Stimulated activated CD4-positive, alpha-beta T cell treated with anti-CD3 and anti-CD28 coated beads, Interleukin-1b, Interleukin-23, amount 100 ng/mL, for 48 hours (primary cell): ENCODE measurements at regions not wholly inside any gene's neighbourhood (a gene's known extent, or its start where the extent isn't known, plus 50 kb on each side); places are given as distances from the start of the nearest gene placed in this dataset.

ENCODE experiments used
- DNase-seq: peaks from one replicate; pipeline ENCODE4 v3.0.0-alpha.2; 2020

GRCh38 chr1:80450711-80451110, 1350.0 kb upstream of the ADGRL2 start:
- no peak for DNase-seq

GRCh38 chr1:80448081-80448480, 1352.7 kb upstream of the ADGRL2 start:
- no peak for DNase-seq

GRCh38 chr1:80447526-80447925, 1353.2 kb upstream of the ADGRL2 start:
- DNase-seq, result no peak

- DNase-seq, result no peak
Observed at GRCh38 chr1:80445033-80445432, 1355.7 kb upstream of the ADGRL2 start.

GRCh38 chr1:80444171-80444570, 1356.6 kb upstream of the ADGRL2 start:
- DNase-seq, result no peak

GRCh38 chr1:80441664-80442063, 1359.1 kb upstream of the ADGRL2 start:
- DNase-seq, result no peak

GRCh38 chr1:80436851-80437250, 1363.9 kb upstream of the ADGRL2 start:
- DNase-seq, result no peak

- no peak for DNase-seq
Observed at GRCh38 chr1:80427881-80428280, 1372.9 kb upstream of the ADGRL2 start.

GRCh38 chr1:80424249-80424648, 1376.5 kb upstream of the ADGRL2 start:
- DNase-seq, result no peak

GRCh38 chr1:80418134-80418533, 1382.6 kb upstream of the ADGRL2 start:
- DNase-seq, result no peak

- DNase-seq, result no peak
Observed at GRCh38 chr1:80417671-80418070, 1383.1 kb upstream of the ADGRL2 start.

- no peak for DNase-seq
Observed at GRCh38 chr1:80413969-80414368, 1386.8 kb upstream of the ADGRL2 start.

GRCh38 chr1:80410233-80410632, 1390.5 kb upstream of the ADGRL2 start:
- no peak for DNase-seq

- no peak for DNase-seq
Observed at GRCh38 chr1:80403471-80403893, 1397.0 kb upstream of the ADGRL4 start.

- no peak for DNase-seq
Observed at GRCh38 chr1:80402625-80403024, 1396.1 kb upstream of the ADGRL4 start.

GRCh38 chr1:80401757-80402156, 1395.2 kb upstream of the ADGRL4 start:
- DNase-seq, result no peak

GRCh38 chr1:80392529-80392928, 1386.0 kb upstream of the ADGRL4 start:
- DNase-seq, result no peak

GRCh38 chr1:80385650-80386049, 1379.1 kb upstream of the ADGRL4 start:
- DNase-seq, result no peak

- DNase-seq, result no peak
Observed at GRCh38 chr1:80384959-80385358, 1378.4 kb upstream of the ADGRL4 start.

GRCh38 chr1:80384083-80384830, 1377.7 kb upstream of the ADGRL4 start:
- DNase-seq, result no peak

- DNase-seq, result no peak
Observed at GRCh38 chr1:80375662-80376061, 1369.1 kb upstream of the ADGRL4 start.

- no peak for DNase-seq
Observed at GRCh38 chr1:80375109-80375508, 1368.6 kb upstream of the ADGRL4 start.

- DNase-seq, result no peak
Observed at GRCh38 chr1:80369780-80370179, 1363.2 kb upstream of the ADGRL4 start.

GRCh38 chr1:80367058-80367457, 1360.5 kb upstream of the ADGRL4 start:
- no peak for DNase-seq

- no peak for DNase-seq
Observed at GRCh38 chr1:80365359-80366021, 1359.0 kb upstream of the ADGRL4 start.
